GM18519 (cell line): ENCODE measurements at regions not wholly inside any gene's neighbourhood (a gene's known extent, or its start where the extent isn't known, plus 50 kb on each side); places are given as distances from the start of the nearest gene placed in this dataset.

Experiments used
- ATAC-seq: cut with Tn5 transposase; IDR thresholded peaks from one replicate; pipeline ENCODE4 v1.9.1; 2021; ENCODE audit warnings: mild to moderate bottlenecking, moderate library complexity; ENCODE audit not compliant: unreplicated experiment, low FRiP score

DNA sequence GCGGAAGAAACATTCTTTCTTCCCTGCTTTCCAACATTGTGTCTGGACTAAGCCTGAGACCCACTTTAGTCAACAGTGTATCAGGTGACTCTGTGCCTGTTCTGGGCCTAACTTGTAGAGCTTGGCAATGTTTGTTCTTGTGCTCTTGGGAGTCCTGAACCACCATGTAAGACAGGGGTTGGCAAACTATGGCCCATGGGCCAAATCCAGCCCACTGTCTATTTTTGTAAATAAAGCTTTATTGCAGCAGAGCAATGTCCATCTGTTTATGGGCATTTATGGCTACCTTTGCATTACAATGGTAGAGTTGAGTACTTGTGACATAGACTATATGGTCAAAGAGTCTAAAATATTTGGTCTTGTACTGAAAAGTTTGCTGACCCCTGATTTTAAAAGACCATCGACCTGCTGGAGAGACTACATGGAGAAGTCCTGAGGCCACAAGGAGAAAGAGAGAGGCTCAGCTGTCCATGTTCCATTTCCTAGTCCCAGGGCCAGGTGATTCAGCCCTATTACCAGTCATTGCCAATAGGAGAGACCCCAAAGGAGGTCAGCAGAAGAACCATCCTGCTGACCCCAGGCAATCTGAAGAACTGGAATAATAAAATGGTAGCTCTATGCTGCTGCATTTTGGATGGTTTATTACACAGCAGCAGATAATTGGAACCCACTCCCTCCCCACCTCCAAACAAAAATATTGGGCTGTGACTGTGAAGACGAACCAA lies 211.3 kb downstream of the AUH start:
- ATAC-seq: no peak

DNA sequence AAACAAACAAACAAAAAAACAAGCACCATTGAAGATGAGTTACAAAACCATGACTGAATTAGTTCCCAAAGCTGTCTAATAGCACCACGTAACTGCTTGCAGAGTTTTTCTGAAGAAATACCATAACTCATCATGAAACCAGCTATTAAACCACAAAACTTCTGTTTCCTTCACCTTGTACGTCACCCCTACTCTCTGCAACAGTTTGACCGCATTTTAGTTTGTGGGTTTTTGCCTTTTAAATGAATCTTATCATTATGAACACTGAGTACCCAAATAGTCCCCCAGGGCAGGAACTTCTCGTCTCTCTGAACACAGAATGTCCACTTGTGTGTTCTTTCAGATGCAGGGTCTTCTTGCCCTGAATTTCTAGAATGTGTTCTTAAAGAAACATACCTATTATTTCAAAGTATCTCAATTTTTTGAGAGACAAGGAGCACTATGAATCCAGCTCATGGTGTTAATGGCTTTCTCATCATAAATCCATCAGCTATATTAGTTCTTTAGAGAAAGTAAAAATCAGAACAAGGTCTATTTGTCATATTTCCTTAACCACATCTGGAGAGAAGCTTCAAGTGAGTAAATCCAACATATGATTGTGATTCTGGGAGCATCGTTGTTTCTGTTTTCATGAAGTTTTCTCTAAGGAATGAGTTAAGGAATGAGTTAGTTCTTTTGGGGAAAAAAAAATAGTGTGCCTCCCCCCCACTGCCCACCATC lies 210.6 kb downstream of the AUH start:
- peak; percentile 75 for ATAC-seq

DNA sequence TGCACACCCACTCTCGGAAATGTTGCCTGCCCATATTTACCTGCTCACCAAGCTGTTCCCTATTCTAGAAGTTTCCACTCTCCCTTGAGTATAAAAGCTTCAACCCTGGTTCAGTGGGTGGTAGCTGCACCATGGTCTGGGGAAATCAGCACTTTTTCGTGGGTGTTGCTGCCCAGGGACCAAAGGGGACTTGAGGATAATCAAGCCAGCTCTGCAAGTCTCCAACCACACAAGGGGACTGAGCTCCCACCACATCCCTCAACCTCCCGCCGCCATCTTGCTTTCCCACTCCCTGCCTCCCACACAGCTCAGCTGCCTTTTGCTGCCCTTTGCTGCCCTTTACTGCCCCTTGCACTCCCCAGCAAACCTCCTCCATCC lies 210.0 kb downstream of the AUH start:
- ATAC-seq: no peak

DNA sequence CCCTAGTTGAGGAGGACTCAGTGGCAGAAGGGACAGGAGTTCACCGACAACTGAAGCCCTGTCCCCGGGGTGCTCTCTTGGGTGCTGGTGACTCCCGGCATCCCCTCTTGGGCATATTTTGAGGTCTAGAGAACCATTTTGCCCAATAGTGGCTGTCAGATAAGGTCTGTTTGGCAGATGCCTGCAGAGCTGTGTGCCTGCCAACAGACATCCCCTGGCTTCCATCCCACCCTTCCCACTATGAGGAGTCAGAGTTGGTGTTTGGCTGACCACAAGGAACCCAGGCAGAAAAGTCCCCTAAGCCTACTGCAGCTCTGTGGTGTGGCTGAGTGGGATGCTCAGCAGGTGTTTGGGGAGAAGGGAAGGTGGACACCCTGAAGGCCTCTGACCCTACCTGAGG lies 207.0 kb downstream of the AUH start:
- ATAC-seq: no peak

DNA sequence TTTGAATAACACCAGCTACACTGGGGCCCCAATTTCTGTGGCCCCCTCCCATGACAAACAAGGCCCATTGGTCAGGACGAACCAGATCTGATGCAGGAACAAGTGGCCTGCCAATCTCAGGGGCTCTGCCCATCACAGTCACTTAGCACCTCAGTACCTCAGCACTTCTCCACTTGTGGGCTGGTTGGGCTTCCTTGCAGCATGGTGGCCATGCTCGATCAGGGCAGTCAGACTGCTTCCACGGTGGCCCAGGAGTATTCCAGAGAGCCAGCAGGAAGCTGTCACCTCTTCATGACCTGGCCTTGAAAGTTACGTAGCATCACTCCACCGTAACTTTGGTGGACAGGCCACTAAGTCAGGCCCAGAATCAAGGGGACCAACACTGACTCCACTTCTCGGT lies 206.5 kb downstream of the AUH start:
- no peak for ATAC-seq

DNA sequence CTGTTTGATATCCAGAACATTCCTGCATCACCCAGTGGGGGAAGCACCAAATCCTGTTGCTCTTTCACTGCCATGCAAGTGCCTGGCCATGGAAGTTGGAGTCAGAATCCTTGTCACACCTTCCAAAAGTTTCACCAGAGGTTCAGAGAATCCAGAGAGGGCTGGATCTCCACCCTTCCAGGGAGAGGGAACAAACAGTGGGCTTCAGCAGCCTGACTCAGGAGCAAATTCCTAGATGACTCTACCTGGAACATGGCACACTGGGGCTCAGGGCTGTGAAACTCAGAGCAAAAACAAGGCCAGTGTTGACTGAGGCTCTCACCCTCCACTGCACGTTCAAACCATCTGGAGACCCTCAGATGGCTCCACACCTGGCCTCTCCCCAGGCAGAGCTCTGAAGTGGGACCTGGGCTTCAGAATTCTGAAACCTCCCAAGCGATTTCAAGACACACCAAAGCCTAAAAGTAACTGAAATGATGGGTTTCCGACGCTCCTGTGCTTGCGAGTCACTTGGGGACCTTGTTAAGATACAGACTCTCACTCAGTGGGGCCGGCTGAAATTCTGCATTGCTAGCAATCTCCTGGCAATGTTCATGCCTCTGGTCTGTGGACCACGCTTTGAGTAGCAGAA lies 205.9 kb downstream of the AUH start:
- no peak for ATAC-seq

DNA sequence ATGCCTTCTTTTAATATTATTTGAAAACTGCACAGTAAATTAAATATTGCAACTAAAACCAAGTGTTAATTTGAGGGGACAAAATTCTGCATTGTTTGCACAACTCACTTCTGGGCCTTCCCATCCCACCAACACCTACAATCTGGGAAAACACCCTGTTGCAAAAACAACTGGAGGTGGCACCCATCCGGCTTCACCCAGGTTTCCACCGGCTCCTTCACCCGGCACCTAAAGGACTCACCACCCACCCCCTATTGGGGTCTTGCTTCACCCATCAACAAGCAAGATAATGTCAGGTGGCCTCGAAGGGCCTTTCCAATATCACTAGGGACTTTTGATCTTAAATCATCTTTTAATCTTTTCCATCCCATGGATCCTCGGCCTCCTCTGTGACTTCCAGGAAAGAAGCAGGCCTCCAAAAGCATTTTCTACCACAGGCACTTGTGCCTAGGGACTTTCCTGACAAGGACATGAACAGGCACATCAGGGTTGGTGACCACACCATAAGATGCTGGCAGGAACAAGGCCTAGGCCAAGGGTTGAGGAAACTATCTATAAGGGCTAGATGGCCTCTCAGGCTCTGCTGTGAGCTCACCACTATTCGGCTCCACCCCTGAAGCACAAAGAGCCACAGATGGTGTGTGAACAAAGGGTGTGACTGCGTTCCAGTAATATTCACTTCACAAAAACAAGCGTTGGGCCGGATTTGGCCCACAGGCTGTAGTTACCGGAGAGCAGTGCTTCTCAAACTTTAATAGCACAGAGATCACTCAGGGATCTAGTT lies 205.1 kb downstream of the AUH start:
- no peak for ATAC-seq

DNA sequence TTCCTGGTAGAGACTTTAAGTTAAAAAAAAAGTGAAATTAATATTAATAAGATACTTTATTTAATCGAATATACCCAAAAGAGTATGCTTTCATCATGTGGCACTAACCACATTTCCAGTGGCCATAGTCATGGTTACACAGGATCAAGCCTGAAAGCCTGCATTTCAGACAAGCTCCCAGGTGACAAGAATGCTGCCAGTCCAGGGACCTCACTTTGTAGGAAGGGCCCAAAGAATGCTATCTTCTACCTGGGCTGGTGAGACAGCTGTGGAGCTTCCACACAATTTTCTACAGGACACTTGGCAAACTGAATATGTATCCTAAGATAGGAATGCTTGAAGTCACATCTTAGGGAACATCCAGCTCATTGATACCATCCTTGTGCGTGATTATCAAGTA lies 203.8 kb downstream of the AUH start:
- ATAC-seq: no peak

DNA sequence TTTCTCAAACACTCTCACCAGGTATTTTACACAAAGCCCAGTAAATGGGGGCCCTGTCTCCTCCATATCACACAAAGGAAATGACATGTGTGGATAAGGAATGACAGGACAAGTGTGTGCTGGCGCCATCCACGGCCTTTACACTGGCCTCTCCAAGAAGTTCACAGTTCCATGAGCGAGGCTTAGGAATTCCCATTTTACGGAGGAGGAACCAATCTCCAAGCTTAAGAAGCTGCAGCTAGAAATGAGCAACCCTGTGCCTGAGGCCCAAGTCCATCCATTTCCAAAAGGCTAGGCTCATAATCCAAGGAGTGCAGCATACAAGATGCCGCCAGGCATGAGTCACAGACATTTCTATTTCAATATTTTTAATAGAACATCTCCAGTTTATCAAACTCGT lies 203.4 kb downstream of the AUH start:
- ATAC-seq: no peak

DNA sequence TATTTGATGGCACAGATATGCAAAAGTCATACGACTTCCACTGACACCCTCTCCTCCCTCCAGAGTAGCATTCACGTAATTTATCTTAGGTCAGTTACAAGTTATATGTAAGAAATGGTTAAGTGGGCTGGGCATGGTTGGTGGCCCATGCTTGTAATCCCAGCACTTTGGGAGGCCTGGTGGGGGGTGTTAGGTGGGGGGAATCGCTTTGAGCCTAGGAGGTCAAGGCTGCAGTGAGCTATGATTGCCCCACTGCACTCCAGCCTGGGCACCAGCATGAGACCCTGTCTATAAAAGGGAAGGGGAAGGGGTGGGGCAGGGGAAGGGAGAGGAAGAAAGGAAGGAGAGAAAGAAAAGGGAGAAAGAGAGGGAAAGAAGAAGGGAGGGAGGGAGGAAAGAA lies 202.8 kb downstream of the AUH start:
- no peak for ATAC-seq

DNA sequence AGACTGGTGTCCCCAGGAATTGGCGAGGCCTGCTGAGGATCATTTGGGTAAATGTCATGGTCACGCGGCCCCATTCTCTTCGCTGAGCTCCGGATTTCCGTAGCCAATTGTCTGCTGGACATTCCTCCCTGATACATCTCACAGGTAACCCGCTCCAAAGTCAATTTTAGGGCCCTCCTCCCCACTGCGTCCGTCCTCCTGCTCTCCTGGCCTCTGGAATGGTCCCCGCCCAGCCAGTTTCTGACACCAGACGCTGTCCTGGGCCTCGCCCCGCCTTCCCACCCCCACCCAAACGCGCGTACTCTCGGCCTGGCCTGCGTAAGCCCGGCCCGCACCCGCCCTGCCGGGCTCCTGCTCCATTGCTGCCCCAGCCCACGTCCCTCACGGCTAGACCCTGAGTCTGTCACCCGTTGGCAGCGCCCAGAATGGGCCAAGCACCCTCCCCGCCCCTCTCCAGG lies 202.0 kb downstream of the AUH start:
- ATAC-seq: no peak

DNA sequence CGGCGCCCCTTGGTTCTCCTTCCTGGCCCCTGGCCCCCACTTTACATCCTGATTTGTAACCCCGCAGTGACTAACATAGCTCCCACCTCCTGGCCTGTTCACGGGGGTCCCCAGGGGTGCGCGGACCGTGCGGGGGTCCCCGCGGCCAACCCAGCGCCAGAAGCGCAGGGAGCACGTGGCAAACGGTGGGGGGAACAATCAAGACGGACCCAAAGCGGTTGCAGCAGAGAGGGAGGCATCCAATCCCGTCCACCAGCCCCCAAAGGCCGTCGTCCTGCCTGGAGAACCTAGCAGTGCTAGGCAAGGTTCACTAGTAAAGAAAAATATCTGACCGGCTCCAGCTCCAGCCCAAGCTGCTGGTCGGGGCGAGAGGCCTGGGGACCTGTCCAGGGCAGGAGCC lies 201.5 kb downstream of the AUH start:
- no peak for ATAC-seq

DNA sequence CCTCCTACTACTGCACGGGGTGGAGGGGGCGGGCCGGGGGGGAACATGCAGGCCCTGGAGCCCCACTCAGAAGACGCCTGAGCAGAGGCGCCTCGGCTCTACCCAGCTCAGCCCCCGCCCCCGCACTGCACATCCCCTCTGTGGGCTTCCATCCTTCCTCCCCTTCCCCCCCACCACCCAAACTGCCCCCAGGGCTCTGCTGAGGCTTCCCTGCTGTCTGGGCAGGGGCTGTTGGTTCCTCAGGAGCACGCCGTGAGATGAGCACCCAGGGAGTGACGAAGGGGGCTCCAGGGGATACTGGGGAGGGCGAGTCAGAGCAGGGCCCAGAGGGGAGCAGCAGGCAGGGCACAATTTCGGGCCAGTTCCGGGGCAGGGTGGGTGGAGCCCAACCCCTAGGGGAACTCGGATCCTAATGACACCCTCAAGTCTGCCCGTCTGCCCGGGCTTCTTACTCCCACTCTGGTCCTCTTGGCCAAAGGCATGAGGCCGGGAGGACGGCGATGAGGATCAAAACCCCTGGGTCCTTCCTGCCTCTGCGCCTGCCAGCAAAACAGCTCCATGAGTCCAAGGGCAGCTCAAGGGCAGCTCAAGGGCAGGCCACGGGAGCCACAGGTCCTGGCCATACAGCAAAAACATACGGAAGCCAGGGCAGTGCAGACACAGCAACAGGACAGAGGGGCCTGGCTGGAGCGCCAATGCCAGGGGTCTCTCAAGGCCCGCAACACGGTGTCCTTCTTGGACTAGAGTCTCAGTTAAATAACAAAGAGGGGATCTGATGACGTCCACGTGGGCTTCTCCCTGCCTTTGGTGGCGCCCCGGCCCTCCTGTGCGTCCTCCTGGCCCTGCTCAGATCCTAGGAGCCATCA lies 200.9 kb downstream of the AUH start:
- ATAC-seq: no peak

DNA sequence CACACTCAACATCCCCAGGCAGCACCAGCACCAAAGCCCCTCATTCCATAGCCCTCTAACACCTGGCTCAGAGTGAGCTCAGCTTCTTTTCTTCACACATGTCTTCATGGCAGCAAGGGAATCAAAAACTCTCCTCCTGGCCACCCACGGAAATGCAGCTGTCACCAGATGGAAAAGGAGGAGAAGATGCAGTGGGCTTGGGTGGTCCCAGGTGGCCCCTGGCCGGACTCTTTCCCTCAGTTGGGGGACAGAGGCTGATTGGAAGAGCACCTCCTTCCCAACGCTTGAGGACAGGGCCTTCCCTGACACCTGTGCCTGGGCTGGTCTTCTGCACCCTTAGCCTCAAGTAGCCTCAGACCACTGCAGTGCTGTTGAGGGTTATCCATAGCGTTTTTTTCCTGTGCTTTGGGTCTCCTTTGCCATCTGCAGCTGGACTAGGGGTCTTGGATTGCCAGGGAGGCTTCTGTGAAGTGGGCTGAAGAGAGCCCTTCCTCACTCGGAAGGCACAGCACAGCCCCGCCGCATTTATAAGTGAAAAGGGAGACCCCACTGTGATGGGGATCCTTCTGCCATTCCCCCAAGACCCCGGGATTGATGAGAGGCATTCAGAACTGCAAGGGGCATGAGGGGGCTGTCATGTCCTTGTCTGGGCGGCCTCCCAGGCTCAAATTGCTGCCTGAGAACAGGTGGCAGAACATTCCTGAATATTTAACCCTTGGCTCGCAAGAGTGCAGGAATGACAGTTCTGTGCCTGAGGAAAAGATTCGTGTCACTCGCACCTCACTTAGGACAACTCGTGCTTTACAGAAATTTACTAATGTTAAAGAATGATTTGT lies 200.0 kb downstream of the AUH start:
- no peak for ATAC-seq

DNA sequence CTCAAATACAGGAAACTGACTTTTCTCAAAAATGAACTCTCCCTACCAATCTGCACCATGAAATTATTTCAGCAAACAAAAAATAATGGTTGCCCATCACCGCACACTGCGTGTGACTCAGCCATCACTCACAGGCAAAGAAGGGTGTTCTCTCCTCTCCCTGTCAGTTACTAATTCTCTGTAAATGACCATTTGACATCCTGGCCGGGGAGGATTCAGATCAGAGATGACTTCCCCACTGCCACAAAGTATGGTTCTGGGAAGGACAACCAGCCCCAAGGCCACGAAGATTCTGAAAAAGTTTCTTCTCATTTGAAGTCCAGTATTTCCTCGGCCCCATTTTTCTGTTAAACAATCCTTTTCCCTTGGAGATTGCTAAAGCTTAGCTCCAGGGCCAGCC lies 199.4 kb downstream of the AUH start:
- ATAC-seq: no peak

DNA sequence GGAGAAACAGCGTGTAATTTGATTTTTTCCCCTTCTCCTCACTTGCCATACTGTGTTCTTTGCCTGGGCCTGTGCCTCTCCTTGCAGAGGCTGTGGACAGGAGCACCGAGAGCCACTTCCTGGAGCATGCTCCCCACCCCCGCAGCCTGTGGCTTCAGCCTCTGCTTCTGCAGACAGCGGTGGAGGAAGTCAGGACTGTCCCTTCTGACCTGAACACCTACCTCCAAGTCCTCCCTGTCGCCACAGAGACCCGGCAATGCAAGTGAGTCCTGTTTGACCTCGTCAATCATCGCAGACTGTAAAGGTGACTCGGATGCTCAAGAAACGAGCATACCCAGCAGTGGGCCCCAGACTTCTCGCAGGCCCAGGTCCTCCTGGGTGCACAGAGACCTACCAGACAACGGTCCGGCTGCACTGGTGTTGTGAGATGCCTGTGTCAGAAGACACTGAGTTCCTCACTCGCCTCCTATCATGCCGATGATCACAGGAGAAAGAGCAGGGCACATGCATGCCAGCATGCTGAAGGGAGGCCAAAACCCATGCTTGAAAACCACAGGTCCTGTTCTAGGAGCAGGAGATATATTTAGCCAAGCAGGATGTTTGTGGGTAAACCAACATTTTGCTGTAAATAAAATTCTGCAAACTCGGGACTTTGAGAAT lies 198.8 kb downstream of the AUH start:
- ATAC-seq: no peak

DNA sequence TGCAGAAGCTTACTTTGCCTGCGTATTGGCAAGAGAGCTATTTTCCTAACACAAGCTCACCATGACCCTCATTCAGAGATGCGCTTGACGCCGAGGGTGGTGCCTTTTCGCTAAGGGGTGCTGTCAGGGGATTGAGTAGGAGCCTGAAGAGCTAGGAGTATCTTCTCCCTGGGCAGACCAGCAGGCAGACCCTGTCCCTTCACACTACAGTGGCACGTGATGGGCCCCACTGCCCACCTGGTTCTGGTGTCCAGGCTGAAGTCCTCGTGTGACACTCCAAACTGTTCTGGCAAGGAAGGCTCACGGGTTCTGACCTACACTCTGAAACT lies 198.3 kb downstream of the AUH start:
- ATAC-seq: no peak

DNA sequence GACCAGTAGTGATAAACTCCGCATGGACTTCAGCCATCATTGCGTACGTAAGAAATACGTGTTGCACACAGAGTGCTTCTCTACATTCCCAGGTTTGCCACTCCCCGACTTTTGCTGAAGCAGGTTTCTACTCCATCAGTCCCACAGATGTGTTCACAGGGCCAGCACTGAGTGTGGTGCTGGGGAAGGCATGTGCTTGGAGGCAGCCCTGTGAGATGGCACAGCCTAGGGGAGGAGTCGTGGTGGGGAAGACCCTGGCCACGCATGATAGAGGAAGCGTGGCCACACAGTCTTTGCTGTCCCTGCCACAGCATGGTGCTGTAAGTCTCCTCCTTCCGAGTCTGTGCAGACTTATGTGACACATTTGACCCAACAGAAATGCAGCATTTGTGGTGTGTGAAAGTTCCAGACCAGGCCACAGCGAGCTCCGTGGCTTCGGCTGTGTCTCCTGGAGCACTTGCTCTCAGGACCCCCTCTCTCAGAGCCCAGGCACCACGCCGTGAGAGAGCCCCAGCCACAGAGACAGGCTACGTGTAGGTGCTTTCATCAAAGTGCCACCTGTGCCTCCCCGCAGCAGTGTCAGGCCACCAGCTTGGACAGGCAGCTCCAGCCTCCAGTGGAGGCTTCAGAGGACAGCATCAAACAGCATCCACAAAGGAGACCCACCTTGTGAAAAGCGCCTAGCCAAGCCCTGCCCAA lies 197.8 kb downstream of the AUH start:
- ATAC-seq: no peak
